GM18519 (cell line): ENCODE measurements at regions not wholly inside any gene's neighbourhood (a gene's known extent, or its start where the extent isn't known, plus 50 kb on each side); places are given as distances from the start of the nearest gene placed in this dataset.
A peak's percentile ranks its signal among the peaks of the same experiment; 100 is the strongest.

Experiments
- ATAC-seq: cut with Tn5 transposase; IDR thresholded peaks from one replicate; pipeline ENCODE4 v1.9.1; 2021; ENCODE audit warnings: mild to moderate bottlenecking, moderate library complexity; ENCODE audit not compliant: unreplicated experiment, low FRiP score

GRCh38 chr5:97907646-97908400, 724.8 kb upstream of the RIOK2 start:
- ATAC-seq = no peak

GRCh38 chr5:97909541-97909940, 726.5 kb upstream of the RIOK2 start:
- ATAC-seq = no peak

GRCh38 chr5:97914483-97914882, 731.4 kb upstream of the RIOK2 start:
- ATAC-seq = no peak

GRCh38 chr5:97915106-97915505, 732.1 kb upstream of the RIOK2 start:
- ATAC-seq = no peak

- no peak for ATAC-seq
These were observed 735.0 kb upstream of the RIOK2 start for GRCh38 chr5:97918057-97918456.

GRCh38 chr5:97918620-97919019, 735.6 kb upstream of the RIOK2 start:
- no peak for ATAC-seq

- ATAC-seq = no peak
These were observed 736.7 kb upstream of the RIOK2 start for GRCh38 chr5:97919719-97920118.

- no peak for ATAC-seq
These were observed 739.7 kb upstream of the RIOK2 start for GRCh38 chr5:97922776-97923175.

GRCh38 chr5:97923496-97923895, 740.4 kb upstream of the RIOK2 start:
- ATAC-seq = peak; percentile 38

GRCh38 chr5:97923997-97924396, 741.0 kb upstream of the RIOK2 start:
- peak; percentile 59 for ATAC-seq

GRCh38 chr5:97929383-97929782, 746.3 kb upstream of the RIOK2 start:
- no peak for ATAC-seq

GRCh38 chr5:97931829-97932228, 748.8 kb upstream of the RIOK2 start:
- no peak for ATAC-seq

GRCh38 chr5:97936231-97936630, 753.2 kb upstream of the RIOK2 start:
- no peak for ATAC-seq

- ATAC-seq = no peak
These were observed 754.8 kb upstream of the RIOK2 start for GRCh38 chr5:97937846-97938245.

GRCh38 chr5:97943036-97943435, 760.0 kb upstream of the RIOK2 start:
- no peak for ATAC-seq

GRCh38 chr5:97951139-97951538, 768.1 kb upstream of the RIOK2 start:
- ATAC-seq = no peak

- ATAC-seq = no peak
These were observed 772.4 kb upstream of the RIOK2 start for GRCh38 chr5:97955450-97955849.

- ATAC-seq = no peak
These were observed 784.2 kb upstream of the RIOK2 start for GRCh38 chr5:97967292-97967691.

- no peak for ATAC-seq
These were observed 785.3 kb upstream of the RIOK2 start for GRCh38 chr5:97968346-97968745.

GRCh38 chr5:97979740-97980139, 793.7 kb upstream of the RGMB start:
- ATAC-seq = no peak

GRCh38 chr5:97980291-97980690, 793.2 kb upstream of the RGMB start:
- ATAC-seq = no peak

- no peak for ATAC-seq
These were observed 787.4 kb upstream of the RGMB start for GRCh38 chr5:97986069-97986468.

GRCh38 chr5:97991236-97991635, 782.2 kb upstream of the RGMB start:
- no peak for ATAC-seq
